ENCODE measurements at regions not wholly inside any gene's neighbourhood (a gene's known extent, or its start where the extent isn't known, plus 50 kb on each side); places are given as distances from the start of the nearest gene placed in this dataset.
A peak's percentile ranks its signal among the peaks of the same experiment; 100 is the strongest.

DNA sequence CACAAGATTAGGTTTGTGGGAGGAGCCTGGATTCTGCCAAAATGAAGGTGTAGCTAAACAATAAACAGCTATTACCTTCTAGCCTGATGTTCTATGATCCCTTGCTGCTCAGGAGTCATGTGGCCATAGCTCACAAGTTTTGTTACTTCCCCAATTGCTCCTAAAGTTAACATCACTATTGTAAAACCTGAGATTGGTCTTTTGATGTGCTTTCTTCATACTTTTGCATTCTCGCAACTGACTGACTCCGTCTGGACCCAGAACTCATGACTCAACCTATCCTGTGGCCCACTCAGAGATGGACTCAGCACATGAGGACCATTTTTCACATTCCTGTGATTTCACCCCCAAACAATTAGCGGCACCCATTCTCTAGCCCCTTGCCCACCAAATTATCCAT, 69.1 kb downstream of the PTGS2 start:
- Histone ChIP-seq H3K9me3 (ENCODE audit: low read length) (no peaks in the 10 kb centered on the region), H2AFZ (ENCODE audit: low read length) (no peak overlapping the region), H4K20me1 (ENCODE audit: insufficient read depth, low read length) (no peaks in the 10 kb centered on the region), H3K27ac (ENCODE audit: low read depth, low read length, poor library complexity, severe bottlenecking) (no peak overlapping the region), H3K36me3 (ENCODE audit: insufficient read depth, low read length) (no peaks in the 10 kb centered on the region), H3K4me1 (ENCODE audit: insufficient read depth, low read length, poor library complexity, severe bottlenecking) (no peaks in the 10 kb centered on the region), H3K4me3 (ENCODE audit: low read depth, low read length, poor library complexity, severe bottlenecking) (no peak overlapping the region), H3K4me2 (ENCODE audit: low read length) (no peak overlapping the region), H3K79me2 (ENCODE audit: insufficient read depth, low read depth, low read length) (no peaks in the 10 kb centered on the region), H3K9me2 (ENCODE audit: insufficient read depth, low read length) (no peaks in the 10 kb centered on the region)
- no peak for DNase-seq (ENCODE audit: low spot score)
- POLR2A ChIA-PET: no interaction called here
- CTCF ChIA-PET (ENCODE audit: unreplicated experiment): no interaction called here
- no peak for TF ChIP-seq EZH2phosphoT487 (IDR thresholded peaks at IDR 0.05; ENCODE audit: borderline replicate concordance, low read depth, low read length)
- TF ChIP-seq, protein P1, sequence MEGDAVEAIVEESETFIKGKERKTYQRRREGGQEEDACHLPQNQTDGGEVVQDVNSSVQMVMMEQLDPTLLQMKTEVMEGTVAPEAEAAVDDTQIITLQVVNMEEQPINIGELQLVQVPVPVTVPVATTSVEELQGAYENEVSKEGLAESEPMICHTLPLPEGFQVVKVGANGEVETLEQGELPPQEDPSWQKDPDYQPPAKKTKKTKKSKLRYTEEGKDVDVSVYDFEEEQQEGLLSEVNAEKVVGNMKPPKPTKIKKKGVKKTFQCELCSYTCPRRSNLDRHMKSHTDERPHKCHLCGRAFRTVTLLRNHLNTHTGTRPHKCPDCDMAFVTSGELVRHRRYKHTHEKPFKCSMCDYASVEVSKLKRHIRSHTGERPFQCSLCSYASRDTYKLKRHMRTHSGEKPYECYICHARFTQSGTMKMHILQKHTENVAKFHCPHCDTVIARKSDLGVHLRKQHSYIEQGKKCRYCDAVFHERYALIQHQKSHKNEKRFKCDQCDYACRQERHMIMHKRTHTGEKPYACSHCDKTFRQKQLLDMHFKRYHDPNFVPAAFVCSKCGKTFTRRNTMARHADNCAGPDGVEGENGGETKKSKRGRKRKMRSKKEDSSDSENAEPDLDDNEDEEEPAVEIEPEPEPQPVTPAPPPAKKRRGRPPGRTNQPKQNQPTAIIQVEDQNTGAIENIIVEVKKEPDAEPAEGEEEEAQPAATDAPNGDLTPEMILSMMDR (conservative IDR thresholded peaks at IDR 0.05; ENCODE audit: low read length): no peak
- no TSS peak for BruUV-seq (replicated peaks)
- intact Hi-C loops (cut with micrococcal nuclease; ENCODE audit: unreplicated experiment): no loop called here

DNA sequence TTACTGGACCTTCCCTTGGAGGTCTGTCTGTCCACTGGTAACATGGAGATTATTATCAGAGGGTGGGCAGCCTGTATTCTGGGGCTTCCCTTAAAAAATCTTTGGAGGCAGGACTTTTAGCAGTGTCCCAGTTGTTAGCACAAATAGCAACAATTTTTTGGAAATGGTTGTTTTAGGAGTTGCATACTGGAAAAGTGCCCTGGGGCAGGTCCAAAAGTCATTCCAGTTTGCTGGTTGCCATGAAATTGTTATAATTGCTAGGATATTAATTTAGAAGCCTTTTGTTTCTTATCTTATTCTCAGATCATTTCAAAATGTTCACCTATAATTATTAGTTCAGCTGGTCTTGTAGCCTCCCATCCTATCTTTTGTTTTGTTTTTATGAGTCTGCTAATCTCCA, 71.0 kb downstream of the PTGS2 start:
- ChIA-PET CTCF (ENCODE audit: unreplicated experiment) (no interaction called here), POLR2A (interaction anchor here (0.7 kb wide), 1 partner anchor 254 kb away, joined by 6 read pairs; no protein-coding TSS in a partner anchor)
- Histone ChIP-seq H3K4me1 (ENCODE audit: insufficient read depth, low read length, poor library complexity, severe bottlenecking) (no peaks in the 10 kb centered on the region), H2AFZ (ENCODE audit: low read length) (no peak overlapping the region), H3K79me2 (ENCODE audit: insufficient read depth, low read depth, low read length) (no peaks in the 10 kb centered on the region), H3K4me2 (ENCODE audit: low read length) (no peak overlapping the region), H4K20me1 (ENCODE audit: insufficient read depth, low read length) (no peaks in the 10 kb centered on the region), H3K9me3 (ENCODE audit: low read length) (no peaks in the 10 kb centered on the region), H3K9me2 (ENCODE audit: insufficient read depth, low read length) (no peaks in the 10 kb centered on the region), H3K36me3 (ENCODE audit: insufficient read depth, low read length) (no peaks in the 10 kb centered on the region), H3K27ac (ENCODE audit: low read depth, low read length, poor library complexity, severe bottlenecking) (no peak overlapping the region), H3K4me3 (ENCODE audit: low read depth, low read length, poor library complexity, severe bottlenecking) (no peak overlapping the region)
- no peak for TF ChIP-seq EZH2phosphoT487 (IDR thresholded peaks at IDR 0.05; ENCODE audit: borderline replicate concordance, low read depth, low read length)
- TF ChIP-seq, protein P1 (conservative IDR thresholded peaks at IDR 0.05; ENCODE audit: low read length): no peak
- no TSS peak for BruUV-seq (replicated peaks)
- intact Hi-C loops (cut with micrococcal nuclease; ENCODE audit: unreplicated experiment): loop anchor here (5.0 kb wide), 1 partner anchor 378 kb away; no protein-coding TSS in a partner anchor
- no peak for DNase-seq (ENCODE audit: low spot score)

GRCh38 chr1:186605762-186606350, 74.4 kb downstream of the PTGS2 start:
- Histone ChIP-seq H3K4me1 (ENCODE audit: insufficient read depth, low read length, poor library complexity, severe bottlenecking) (no peaks in the 10 kb centered on the region), H3K36me3 (ENCODE audit: insufficient read depth, low read length) (no peaks in the 10 kb centered on the region), H3K27ac (ENCODE audit: low read depth, low read length, poor library complexity, severe bottlenecking) (no peak overlapping the region), H3K9me2 (ENCODE audit: insufficient read depth, low read length) (no peaks in the 10 kb centered on the region), H2AFZ (ENCODE audit: low read length) (no peak overlapping the region), H3K79me2 (ENCODE audit: insufficient read depth, low read depth, low read length) (no peaks in the 10 kb centered on the region), H3K4me2 (ENCODE audit: low read length) (no peak overlapping the region), H3K4me3 (ENCODE audit: low read depth, low read length, poor library complexity, severe bottlenecking) (no peak overlapping the region), H3K9me3 (ENCODE audit: low read length) (no peaks in the 10 kb centered on the region), H4K20me1 (ENCODE audit: insufficient read depth, low read length) (no peaks in the 10 kb centered on the region)
- ChIA-PET POLR2A (no interaction called here), CTCF (ENCODE audit: unreplicated experiment) (no interaction called here)
- TF ChIP-seq, protein P1 (conservative IDR thresholded peaks at IDR 0.05; ENCODE audit: low read length): peak; percentile 75
- no peak for TF ChIP-seq EZH2phosphoT487 (IDR thresholded peaks at IDR 0.05; ENCODE audit: borderline replicate concordance, low read depth, low read length)
- intact Hi-C loops (cut with micrococcal nuclease; ENCODE audit: unreplicated experiment): loop anchor here (5.0 kb wide), 1 partner anchor 381 kb away; no protein-coding TSS in a partner anchor
- DNase-seq (ENCODE audit: low spot score): peak; percentile 27
- no TSS peak for BruUV-seq (replicated peaks)

All from OCI-LY7 (cell line).